ENCODE measurements at regions not wholly inside any gene's neighbourhood (a gene's known extent, or its start where the extent isn't known, plus 50 kb on each side); places are given as distances from the start of the nearest gene placed in this dataset.

DNA sequence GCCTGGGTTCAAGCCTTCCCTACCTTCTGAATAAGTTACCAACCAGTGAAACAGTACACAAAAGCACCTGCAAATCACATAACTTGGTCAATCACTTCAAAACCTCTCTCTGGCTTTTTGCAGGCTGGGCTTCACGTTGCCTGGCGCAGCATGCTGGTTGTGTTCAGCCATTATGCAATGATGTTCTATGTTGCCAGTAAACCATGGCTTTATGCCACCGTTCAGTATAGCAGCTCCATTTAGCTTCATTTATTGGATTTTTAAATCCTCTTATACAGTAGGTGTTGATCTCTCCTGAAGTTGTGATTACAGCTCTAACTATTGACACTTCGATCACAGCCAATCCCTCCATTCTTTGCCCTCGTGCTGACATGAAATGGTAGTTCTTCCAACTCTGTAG is 233.6 kb upstream of the PTBP2 start:
- no peak overlapping the region for H2AFZ ChIP-seq (ENCODE audit: low read depth, low read length)

DNA sequence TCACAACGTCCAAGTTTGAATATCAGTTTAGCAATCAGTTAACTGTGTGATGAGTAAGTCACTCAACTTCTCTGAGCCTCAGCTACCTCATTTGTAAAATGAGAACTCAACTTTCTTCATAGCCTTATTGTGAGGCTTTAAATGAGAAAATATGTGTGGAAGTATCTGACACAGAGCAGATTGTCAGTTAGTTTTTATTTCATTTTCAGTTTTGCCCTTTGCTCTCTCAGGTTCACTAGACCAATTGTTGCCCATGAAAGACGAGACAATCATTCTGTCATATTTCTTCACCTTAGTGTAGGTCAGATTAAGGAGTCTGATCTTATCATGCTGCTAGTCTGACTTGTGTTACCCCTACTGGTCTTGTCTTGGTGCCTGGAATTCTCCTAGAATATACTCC is 232.8 kb upstream of the PTBP2 start:
- Histone ChIP-seq H3K9me1 (ENCODE audit: control insufficient read depth, insufficient read depth, low read length) (no peaks in the 10 kb centered on the region), H3K27me3 (ENCODE audit: control insufficient read depth in 2 of 2, insufficient read depth in 2 of 2, low read length in 2 of 2) (no peaks in the 10 kb centered on the region), H3K36me3 (ENCODE audit: control insufficient read depth, insufficient read depth, low read length) (no peaks in the 10 kb centered on the region), H3K79me2 (ENCODE audit: control insufficient read depth, insufficient read depth, low read length) (no peaks in the 10 kb centered on the region), H4K20me1 (replicated peaks; ENCODE audit: control insufficient read depth, insufficient read depth, low read length) (no peaks in the 10 kb centered on the region), H3K4me1 (replicated peaks in 1 of 2; ENCODE audit: control insufficient read depth in 2 of 2, insufficient read depth in 2 of 2, low read length in 2 of 2) (no peaks in the 10 kb centered on the region), H3K4me3 (no peak overlapping the region), H2AFZ (ENCODE audit: low read depth, low read length) (no peak overlapping the region), H3K9ac (ENCODE audit: insufficient read depth in 1 of 2, low read depth in 2 of 2, low read length in 2 of 2) (no peak overlapping the region), H3K27ac (ENCODE audit: extremely low read depth, low read depth, low read length) (no peak overlapping the region), H3K9me3 (replicated peaks; ENCODE audit: control insufficient read depth, insufficient read depth, low read depth, low read length) (no peaks in the 10 kb centered on the region), H3K4me2 (ENCODE audit: insufficient read depth, low read length) (no peak overlapping the region)
- FAIRE-seq (no peak), DNase-seq (ENCODE audit: extremely low read depth in 1 of 4, low spot score in 3 of 4) (no peak), ATAC-seq (no peak)
- BruUV-seq (replicated peaks): no TSS peak
- intact Hi-C loops (cut with micrococcal nuclease): no loop called here
- WGBS (ENCODE audit: insufficient coverage, low coverage, missing lambda C conversion rate): 0% methylated on average over 2 of the region's 2 CpGs
- in situ Hi-C loops (cut with MboI): no loop called here
- no peak for TF ChIP-seq FIP1L1 (IDR thresholded peaks at IDR 0.05; ENCODE audit: low read depth, low read length, poor library complexity, severe bottlenecking)
- no peak for TF ChIP-seq SMAD2 (IDR thresholded peaks at IDR 0.05; ENCODE audit: low read depth, low read length)
- TF ChIP-seq ZNF561 (CRISPR knock-in tag; conservative IDR thresholded peaks at IDR 0.05): no peak
- no peak for TF ChIP-seq BRCA1 (IDR thresholded peaks at IDR 0.05)
- no peak for TF ChIP-seq BRCA1 (CRISPR knock-in tag; IDR thresholded peaks at IDR 0.05)
- no peak for TF ChIP-seq SMAD1 (IDR thresholded peaks at IDR 0.05; ENCODE audit: low read depth, low read length, partially characterized antibody)
- TF ChIP-seq SMAD4 (CRISPR knock-in tag; conservative IDR thresholded peaks at IDR 0.05): no peak
- TF ChIP-seq ZNF507 (tag; conservative IDR thresholded peaks at IDR 0.05): no peak
- TF ChIP-seq GTF2E2 (tag; IDR thresholded peaks at IDR 0.05): no peak
- TF ChIP-seq, protein P1, sequence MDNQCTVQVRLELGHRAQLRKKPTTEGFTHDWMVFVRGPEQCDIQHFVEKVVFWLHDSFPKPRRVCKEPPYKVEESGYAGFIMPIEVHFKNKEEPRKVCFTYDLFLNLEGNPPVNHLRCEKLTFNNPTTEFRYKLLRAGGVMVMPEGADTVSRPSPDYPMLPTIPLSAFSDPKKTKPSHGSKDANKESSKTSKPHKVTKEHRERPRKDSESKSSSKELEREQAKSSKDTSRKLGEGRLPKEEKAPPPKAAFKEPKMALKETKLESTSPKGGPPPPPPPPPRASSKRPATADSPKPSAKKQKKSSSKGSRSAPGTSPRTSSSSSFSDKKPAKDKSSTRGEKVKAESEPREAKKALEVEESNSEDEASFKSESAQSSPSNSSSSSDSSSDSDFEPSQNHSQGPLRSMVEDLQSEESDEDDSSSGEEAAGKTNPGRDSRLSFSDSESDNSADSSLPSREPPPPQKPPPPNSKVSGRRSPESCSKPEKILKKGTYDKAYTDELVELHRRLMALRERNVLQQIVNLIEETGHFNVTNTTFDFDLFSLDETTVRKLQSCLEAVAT (IDR thresholded peaks at IDR 0.05): no peak
- TF ChIP-seq ZNF668 (CRISPR knock-in tag; IDR thresholded peaks at IDR 0.05): no peak
- ChIA-PET CTCF (ENCODE audit: low intra/inter-chr PET ratio) (no interaction called here), POLR2A (no interaction called here)

More for the DNA sequence above, 233.6 kb upstream of the PTBP2 start:
- Histone ChIP-seq H3K27ac (ENCODE audit: extremely low read depth, low read depth, low read length) (no peak overlapping the region), H3K9me1 (ENCODE audit: control insufficient read depth, insufficient read depth, low read length) (no peaks in the 10 kb centered on the region), H3K36me3 (ENCODE audit: control insufficient read depth, insufficient read depth, low read length) (no peaks in the 10 kb centered on the region), H3K4me2 (ENCODE audit: insufficient read depth, low read length) (no peak overlapping the region), H3K4me3 (no peak overlapping the region), H3K4me1 (replicated peaks in 1 of 2; ENCODE audit: control insufficient read depth in 2 of 2, insufficient read depth in 2 of 2, low read length in 2 of 2) (no peaks in the 10 kb centered on the region), H3K79me2 (ENCODE audit: control insufficient read depth, insufficient read depth, low read length) (no peaks in the 10 kb centered on the region), H3K27me3 (ENCODE audit: control insufficient read depth in 2 of 2, insufficient read depth in 2 of 2, low read length in 2 of 2) (no peaks in the 10 kb centered on the region), H3K9ac (ENCODE audit: insufficient read depth in 1 of 2, low read depth in 2 of 2, low read length in 2 of 2) (no peak overlapping the region), H3K9me3 (replicated peaks; ENCODE audit: control insufficient read depth, insufficient read depth, low read depth, low read length) (no peaks in the 10 kb centered on the region), H4K20me1 (replicated peaks; ENCODE audit: control insufficient read depth, insufficient read depth, low read length) (no peaks in the 10 kb centered on the region)
- ChIA-PET CTCF (ENCODE audit: low intra/inter-chr PET ratio) (no interaction called here), POLR2A (interaction anchor here (0.6 kb wide), 1 partner anchor 402 kb away, joined by 3 read pairs; no protein-coding TSS in a partner anchor)
- no peak for ATAC-seq
- WGBS (ENCODE audit: insufficient coverage, low coverage, missing lambda C conversion rate): 3% methylated on average over 5 of the region's 5 CpGs
- no peak for DNase-seq (ENCODE audit: extremely low read depth in 1 of 4, low spot score in 3 of 4)
- no TSS peak for BruUV-seq (replicated peaks)
- no peak for FAIRE-seq
- TF ChIP-seq HSF4 (CRISPR knock-in tag; IDR thresholded peaks at IDR 0.05; ENCODE audit: borderline replicate concordance) (no peak), ZNF253 (CRISPR knock-in tag; conservative IDR thresholded peaks at IDR 0.05) (no peak), ZNF696 (CRISPR knock-in tag; conservative IDR thresholded peaks at IDR 0.05) (no peak), XRCC5 (IDR thresholded peaks at IDR 0.05; ENCODE audit: low read depth, low read length) (no peak), POLR2A (conservative IDR thresholded peaks at IDR 0.05) (no peak), BRCA1 (IDR thresholded peaks at IDR 0.05) (no peak), BRCA1 (CRISPR knock-in tag; IDR thresholded peaks at IDR 0.05) (no peak), CREB1 (IDR thresholded peaks at IDR 0.05) (no peak), CREB1 (CRISPR knock-in tag; IDR thresholded peaks at IDR 0.05) (no peak), POU5F1 (IDR thresholded peaks at IDR 0.05; ENCODE audit: borderline replicate concordance, low read depth, low read length, partially characterized antibody) (no peak)
- in situ Hi-C loops (cut with MboI): no loop called here
- intact Hi-C loops (cut with micrococcal nuclease): no loop called here
